Natural killer cell treated with Interleukin-12 subunit alpha and Interleukin-12 subunit beta and Interleukin-15 and Interleukin-18, amount 100 ng/mL, for 72 hours (primary cell): ENCODE measurements at regions not wholly inside any gene's neighbourhood (a gene's known extent, or its start where the extent isn't known, plus 50 kb on each side); places are given as distances from the start of the nearest gene placed in this dataset.
"Not testable (repeated sequence)": the region's sequence is repeated elsewhere in the genome, so short reads cannot be mapped to it uniquely, and the experiment has no call there.

Experiments
- ATAC-seq, 2 donors: fragments of 150-1000 bp; cut with Tn5 transposase in 1 of 2; sonication (Bioruptor Pico), chemical (Tn5 transposase) in 1 of 2; 2 replicates each; pipeline ENCODE4 v1.10.0; 2021
- DNase-seq: peaks from one replicate; pipeline ENCODE4 v3.0.0; 2022; ENCODE audit warnings: low spot score
- H3K27ac Mint-ChIP-seq, 2 donors: 1 replicate in 1 of 2; 2 replicates in 1 of 2; pipeline ENCODE4 v1.8.0; 2022; ENCODE audit warnings: mixed read lengths in 2 of 2, mild to moderate bottlenecking in 1 of 2, moderate library complexity in 1 of 2
- H3K27me3 Mint-ChIP-seq, 2 donors: 1 replicate in 1 of 2; 2 replicates in 1 of 2; pipeline ENCODE4 v1.8.0; 2022; ENCODE audit warnings: mixed read lengths in 2 of 2
- H3K36me3 Mint-ChIP-seq: one replicate; pipeline ENCODE4 v1.8.0; 2022; ENCODE audit warnings: mixed read lengths
- H3K4me1 Mint-ChIP-seq, 2 donors: 1 replicate in 1 of 2; 2 replicates in 1 of 2; pipeline ENCODE4 v1.8.0; 2022; ENCODE audit warnings: low read depth in 2 of 2, mixed read lengths in 2 of 2, mild to moderate bottlenecking in 1 of 2
- H3K4me3 Mint-ChIP-seq: one replicate; pipeline ENCODE4 v1.8.0; 2022; ENCODE audit warnings: mixed read lengths
- H3K9me3 Mint-ChIP-seq: 2 replicates; pipeline ENCODE4 v1.8.0; 2022; ENCODE audit warnings: mixed read lengths

DNA sequence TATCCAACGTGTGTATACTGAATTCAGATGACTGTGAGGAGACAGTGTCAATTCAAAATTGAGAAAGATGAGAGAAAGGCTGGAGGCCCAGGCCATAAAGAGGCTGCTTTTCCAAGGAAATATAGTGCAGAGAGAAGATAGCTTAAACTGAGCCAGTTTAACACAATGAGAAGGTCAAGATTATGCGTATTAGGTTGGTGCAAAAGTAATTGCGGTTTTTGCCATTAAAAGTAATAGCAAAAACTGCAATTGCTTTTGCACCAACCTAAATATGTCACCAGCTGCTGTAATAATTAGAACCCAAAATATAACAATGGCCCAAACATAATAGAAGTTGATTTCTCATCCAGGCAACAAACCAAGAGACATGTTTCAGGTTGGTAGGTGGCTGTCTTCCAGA, 148.7 kb upstream of the ATP5MC3 start:
- H3K27me3 Mint-ChIP-seq = peaks cover 4 to 6% of the 10 kb centered on the region in 2 donors
- H3K4me1 Mint-ChIP-seq = no peaks in the 10 kb centered on the region
- H3K27ac Mint-ChIP-seq = no peak overlapping the region
- H3K36me3 Mint-ChIP-seq = peaks cover 9% of the 10 kb centered on the region
- DNase-seq (no peak), ATAC-seq (no peak)
- no peaks in the 10 kb centered on the region for H3K9me3 Mint-ChIP-seq
- H3K4me3 Mint-ChIP-seq = no peak overlapping the region

DNA sequence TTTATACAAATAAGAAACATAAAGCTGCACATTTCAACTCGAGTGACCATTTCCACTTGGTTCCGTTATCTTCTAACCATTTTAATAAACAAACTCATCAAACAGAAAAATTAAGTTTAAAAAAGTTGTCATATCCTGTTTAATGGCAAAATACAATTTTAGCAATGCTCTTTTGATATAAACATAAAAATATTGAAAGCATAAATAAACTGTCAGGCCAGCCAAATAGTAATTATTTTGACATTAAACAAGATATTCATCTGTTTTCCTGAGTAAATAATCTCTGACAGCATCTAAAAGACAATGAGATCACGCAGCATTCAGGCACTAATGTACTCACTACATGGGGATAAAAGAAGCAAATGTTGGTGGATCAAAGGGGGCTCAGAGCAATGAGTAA, 145.3 kb upstream of the ATP5MC3 start:
- peaks cover 1 to 5% of the 10 kb centered on the region in 2 donors for H3K27me3 Mint-ChIP-seq
- ATAC-seq (no peak), DNase-seq (no peak)
- H3K9me3 Mint-ChIP-seq = no peaks in the 10 kb centered on the region
- H3K4me1 Mint-ChIP-seq = no peaks in the 10 kb centered on the region
- no peak overlapping the region for H3K4me3 Mint-ChIP-seq
- peaks cover 10% of the 10 kb centered on the region for H3K36me3 Mint-ChIP-seq
- no peak overlapping the region for H3K27ac Mint-ChIP-seq

DNA sequence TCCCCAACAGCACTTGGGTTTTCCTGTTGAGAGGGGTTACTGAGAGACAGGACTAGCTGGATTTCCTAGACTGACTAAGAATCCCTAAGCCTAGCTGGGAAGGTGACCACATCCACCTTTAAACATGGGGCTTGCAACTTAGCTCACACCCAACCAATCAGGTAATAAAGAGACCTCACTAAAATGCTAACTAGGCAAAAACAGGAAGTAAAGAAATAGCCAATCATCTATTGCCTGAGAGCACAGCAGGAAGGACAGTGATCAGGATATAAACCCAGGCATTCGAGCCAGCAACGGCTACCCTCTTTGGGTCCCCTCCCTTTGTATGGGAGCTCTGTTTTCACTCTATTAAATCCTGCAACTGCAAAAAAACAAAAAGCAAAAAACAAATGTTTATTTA, 144.7 kb upstream of the ATP5MC3 start:
- ATAC-seq, H3K27ac Mint-ChIP-seq, H3K4me3 Mint-ChIP-seq, H3K36me3 Mint-ChIP-seq, H3K9me3 Mint-ChIP-seq, H3K4me1 Mint-ChIP-seq, DNase-seq: not testable (repeated sequence)
- H3K27me3 Mint-ChIP-seq = peaks cover 7 to 10% of the 10 kb centered on the region in 2 donors

DNA sequence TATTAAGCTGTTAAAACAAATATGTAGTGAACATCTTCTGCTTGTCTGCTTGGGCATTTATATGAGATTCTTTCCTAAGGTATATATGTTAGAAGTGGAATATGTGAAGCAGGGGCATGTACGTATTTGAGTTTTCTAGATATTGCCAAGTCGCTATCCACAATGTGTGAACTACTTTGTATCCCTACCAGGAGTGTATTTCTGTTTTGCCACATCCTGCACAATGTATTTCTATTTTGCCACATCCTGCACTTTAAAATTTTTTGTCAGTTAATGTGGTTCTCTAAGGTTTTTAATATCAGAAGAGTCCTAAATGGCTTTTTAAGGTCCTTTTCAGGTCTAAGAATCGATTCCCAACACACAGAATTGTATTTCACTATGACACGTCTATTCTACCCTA, 141.7 kb upstream of the ATP5MC3 start:
- H3K36me3 Mint-ChIP-seq = peaks cover 10% of the 10 kb centered on the region
- no peak overlapping the region for H3K4me3 Mint-ChIP-seq
- no peak for DNase-seq
- no peaks in the 10 kb centered on the region for H3K4me1 Mint-ChIP-seq
- no peak for ATAC-seq
- no peaks in the 10 kb centered on the region for H3K9me3 Mint-ChIP-seq
- H3K27ac Mint-ChIP-seq = no peak overlapping the region
- H3K27me3 Mint-ChIP-seq = peaks cover 8 to 19% of the 10 kb centered on the region in 2 donors

DNA sequence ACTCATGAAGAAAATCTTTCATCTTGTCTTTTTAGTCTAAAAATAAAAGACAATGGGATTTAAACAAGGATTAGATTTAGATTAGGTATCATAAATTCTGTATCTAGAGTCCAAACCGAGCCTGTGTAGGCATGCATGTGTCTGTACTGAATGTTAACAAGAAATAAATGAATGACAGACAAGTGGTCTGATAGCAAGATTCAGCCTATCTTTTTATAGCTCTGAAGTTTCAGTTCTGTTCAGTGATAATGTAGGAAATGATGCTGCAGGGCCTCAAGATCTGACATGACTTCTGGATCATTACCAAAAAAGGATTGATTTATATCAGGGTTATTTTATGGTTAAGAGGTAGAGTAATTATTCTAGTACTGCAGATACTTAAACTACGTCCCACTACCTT, 137.0 kb upstream of the ATP5MC3 start:
- ATAC-seq = no peak
- H3K27me3 Mint-ChIP-seq = peaks cover 21 to 28% of the 10 kb centered on the region in 2 donors
- H3K9me3 Mint-ChIP-seq = no peaks in the 10 kb centered on the region

DNA sequence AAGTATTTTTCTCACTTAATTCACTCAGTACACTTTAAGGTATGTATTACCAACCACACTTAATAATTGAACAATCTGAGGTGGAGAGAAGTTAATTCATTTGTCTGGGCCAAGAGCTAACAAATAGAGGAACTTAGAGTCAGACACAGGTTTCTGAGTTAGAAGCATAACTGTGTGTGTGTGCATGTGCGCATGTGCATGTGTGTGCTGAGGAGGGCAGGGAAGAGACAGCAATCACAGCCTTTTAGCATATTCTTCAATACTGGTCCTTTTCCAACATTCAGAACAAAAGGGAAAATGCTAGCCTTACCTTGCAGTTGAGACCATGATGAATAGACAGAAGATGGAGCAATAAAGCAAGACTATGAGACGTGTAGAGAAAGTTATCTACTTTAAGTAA, 136.2 kb upstream of the ATP5MC3 start:
- Mint-ChIP-seq H3K27ac (no peak overlapping the region), H3K36me3 (no peaks in the 10 kb centered on the region), H3K27me3 (peaks cover 26 to 33% of the 10 kb centered on the region in 2 donors), H3K4me1 (no peaks in the 10 kb centered on the region), H3K4me3 (no peak overlapping the region), H3K9me3 (no peaks in the 10 kb centered on the region)
- ATAC-seq (no peak), DNase-seq (no peak)

More for the DNA sequence above, 137.0 kb upstream of the ATP5MC3 start:
- H3K4me3 Mint-ChIP-seq = no peak overlapping the region
- H3K4me1 Mint-ChIP-seq = no peaks in the 10 kb centered on the region
- no peak for DNase-seq
- no peak overlapping the region for H3K27ac Mint-ChIP-seq
- H3K36me3 Mint-ChIP-seq = no peaks in the 10 kb centered on the region

DNA sequence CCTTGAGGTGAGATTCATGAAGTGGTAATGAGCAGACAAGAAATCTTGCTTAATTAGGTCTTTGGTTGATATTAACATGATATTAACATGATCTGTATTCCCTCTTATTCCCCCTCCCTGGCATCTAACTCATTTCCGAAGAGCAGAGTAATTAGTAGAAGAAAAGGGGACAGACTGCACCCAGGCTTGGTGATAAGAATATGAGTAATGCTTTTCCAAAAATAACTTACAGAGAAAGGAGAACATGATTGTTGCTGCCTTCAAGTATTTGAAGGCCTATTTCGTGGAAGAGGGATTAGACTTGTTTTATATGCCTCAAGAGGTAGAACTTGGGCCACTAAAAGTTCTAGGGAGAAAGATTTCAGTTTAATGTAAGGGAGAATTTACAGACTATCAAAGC, 130.6 kb upstream of the ATP5MC3 start:
- DNase-seq (no peak), ATAC-seq (no peak)
- Mint-ChIP-seq H3K4me1 (no peaks in the 10 kb centered on the region), H3K4me3 (no peak overlapping the region), H3K27me3 (peaks cover 28 to 48% of the 10 kb centered on the region in 2 donors), H3K36me3 (no peaks in the 10 kb centered on the region), H3K9me3 (no peaks in the 10 kb centered on the region), H3K27ac (no peak overlapping the region)

DNA sequence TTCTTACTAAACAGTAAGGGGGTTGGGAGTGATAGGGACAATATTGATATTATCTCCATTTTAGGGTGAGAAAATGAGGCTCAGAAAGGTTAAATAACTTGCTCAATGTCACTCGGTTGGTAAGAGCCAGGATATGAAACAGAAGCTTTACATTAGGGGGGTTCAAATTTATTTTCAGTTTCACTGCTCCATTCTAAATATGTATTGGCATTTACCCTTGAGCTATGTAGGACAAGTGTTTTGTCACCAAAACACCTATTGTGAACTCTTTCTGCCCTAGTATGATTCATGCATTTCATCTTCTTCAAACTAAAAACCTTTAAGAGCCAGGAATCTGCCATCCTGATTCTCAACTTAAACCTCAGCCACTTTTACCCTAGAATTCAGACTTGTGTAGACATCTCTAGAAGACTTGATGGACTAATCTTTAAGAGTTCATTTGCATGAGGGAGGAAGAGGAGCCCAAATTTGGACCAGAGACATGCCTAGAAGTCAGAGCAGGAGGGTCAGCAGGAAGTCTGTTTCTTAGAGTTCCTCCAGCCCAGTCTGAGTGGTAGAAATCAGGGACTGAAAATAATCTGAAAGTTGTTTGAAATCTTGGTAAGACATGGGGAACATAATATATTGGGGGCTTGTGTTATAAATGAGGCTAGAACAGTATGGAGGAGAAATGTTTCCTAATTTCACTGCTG, 129.4 kb upstream of the ATP5MC3 start:
- Mint-ChIP-seq H3K9me3 (no peaks in the 10 kb centered on the region), H3K4me3 (no peak overlapping the region), H3K4me1 (no peaks in the 10 kb centered on the region), H3K36me3 (no peaks in the 10 kb centered on the region), H3K27ac (no peak overlapping the region), H3K27me3 (peaks cover 23 to 48% of the 10 kb centered on the region in 2 donors)
- no peak for ATAC-seq
- DNase-seq = no peak

DNA sequence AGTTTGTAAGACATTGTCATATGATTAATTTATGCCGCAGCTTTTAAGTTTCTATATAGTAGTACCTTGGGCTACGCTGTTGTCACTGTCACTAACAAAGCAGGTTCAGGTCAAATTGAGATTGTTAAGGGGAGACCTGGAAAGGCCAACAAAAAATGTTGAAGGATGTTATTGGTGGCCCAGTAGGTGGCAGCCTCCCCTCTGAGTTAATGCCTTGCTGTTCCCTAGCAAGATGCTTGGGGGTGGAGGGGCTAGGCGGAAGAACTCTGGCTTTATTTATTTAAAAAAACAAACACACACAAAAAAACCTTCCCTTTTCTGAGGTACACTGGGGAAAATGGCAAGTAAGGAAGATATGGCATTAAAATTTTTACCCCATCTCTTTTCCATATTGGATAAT, 128.3 kb upstream of the ATP5MC3 start:
- ATAC-seq (no peak), DNase-seq (no peak)
- no peaks in the 10 kb centered on the region for H3K4me1 Mint-ChIP-seq
- H3K27ac Mint-ChIP-seq = no peak overlapping the region
- H3K27me3 Mint-ChIP-seq = peaks cover 23 to 47% of the 10 kb centered on the region in 2 donors
- no peak overlapping the region for H3K4me3 Mint-ChIP-seq
- no peaks in the 10 kb centered on the region for H3K9me3 Mint-ChIP-seq
- H3K36me3 Mint-ChIP-seq = no peaks in the 10 kb centered on the region

DNA sequence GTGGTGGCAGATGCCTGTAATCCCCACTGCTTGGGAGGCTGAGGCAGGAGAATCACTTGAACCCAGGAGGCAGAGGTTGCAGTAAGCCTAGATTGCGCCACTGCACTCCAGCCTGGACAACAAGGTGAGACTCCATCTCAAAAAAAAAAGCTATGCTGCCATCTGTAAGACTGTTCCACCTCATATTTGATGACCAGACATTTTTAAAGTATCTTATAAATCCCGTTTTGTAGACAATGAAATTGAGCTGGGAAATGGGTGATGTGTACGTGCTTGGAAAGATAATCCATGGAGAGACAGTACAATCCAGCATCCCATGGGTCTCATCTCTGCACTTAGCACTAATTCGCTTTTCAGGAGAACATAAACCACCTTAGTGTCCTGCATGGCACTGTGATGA, 126.5 kb upstream of the ATP5MC3 start:
- no peaks in the 10 kb centered on the region for H3K9me3 Mint-ChIP-seq
- DNase-seq (no peak), ATAC-seq (no peak)
- H3K4me1 Mint-ChIP-seq = no peaks in the 10 kb centered on the region
- H3K36me3 Mint-ChIP-seq = no peaks in the 10 kb centered on the region
- peaks cover 21 to 44% of the 10 kb centered on the region in 2 donors for H3K27me3 Mint-ChIP-seq
- H3K27ac Mint-ChIP-seq = no peak overlapping the region
- H3K4me3 Mint-ChIP-seq = no peak overlapping the region

DNA sequence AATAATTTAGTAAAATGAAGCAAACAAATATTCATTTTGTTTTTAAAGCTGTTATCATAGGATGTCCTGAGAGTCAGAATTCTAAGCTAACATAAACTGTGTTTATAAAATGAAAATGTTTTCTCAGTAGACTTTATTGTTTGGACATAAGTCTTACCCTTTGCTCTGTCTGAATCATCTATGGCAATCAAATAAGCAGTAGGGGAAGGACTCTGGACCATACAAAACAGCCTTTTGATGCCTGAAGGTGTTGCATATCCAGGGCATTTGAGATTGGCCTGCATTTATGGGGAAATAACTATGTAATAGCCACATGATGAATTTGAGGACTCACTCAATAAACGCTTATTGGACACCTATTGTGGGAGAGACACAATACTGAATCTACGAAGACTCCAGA, 123.0 kb upstream of the ATP5MC3 start:
- peaks cover 20 to 21% of the 10 kb centered on the region in 2 donors for H3K27me3 Mint-ChIP-seq
- no peak overlapping the region for H3K27ac Mint-ChIP-seq
- H3K9me3 Mint-ChIP-seq = no peaks in the 10 kb centered on the region
- DNase-seq (no peak), ATAC-seq (no peak)
- H3K4me3 Mint-ChIP-seq = no peak overlapping the region
- no peaks in the 10 kb centered on the region for H3K36me3 Mint-ChIP-seq
- no peaks in the 10 kb centered on the region for H3K4me1 Mint-ChIP-seq

DNA sequence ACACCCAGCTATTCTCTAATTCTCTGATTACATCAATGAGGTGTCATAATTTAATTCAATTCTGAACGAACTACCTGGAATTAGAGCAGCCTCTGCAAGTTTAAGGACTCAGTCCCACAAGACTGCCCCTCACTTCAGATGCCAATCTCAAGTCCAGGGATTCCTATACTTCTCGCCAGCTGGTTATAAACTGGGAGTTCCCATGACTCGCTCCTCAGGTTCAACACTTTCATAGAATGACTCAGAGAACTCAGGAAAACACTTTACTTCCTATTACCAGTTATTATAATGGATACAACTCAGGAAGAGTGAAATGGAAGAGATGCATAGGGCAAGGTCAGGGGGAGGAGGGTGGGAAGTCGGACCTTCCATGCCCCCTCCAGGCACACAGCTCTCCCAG, 112.3 kb upstream of the ATP5MC3 start:
- no peaks in the 10 kb centered on the region for H3K36me3 Mint-ChIP-seq
- no peak for ATAC-seq
- no peak overlapping the region for H3K4me3 Mint-ChIP-seq
- DNase-seq = no peak
- no peaks in the 10 kb centered on the region for H3K9me3 Mint-ChIP-seq
- no peaks in the 10 kb centered on the region for H3K4me1 Mint-ChIP-seq
- no peak overlapping the region for H3K27ac Mint-ChIP-seq
- peaks cover 39 to 82% of the 10 kb centered on the region in 2 donors for H3K27me3 Mint-ChIP-seq

DNA sequence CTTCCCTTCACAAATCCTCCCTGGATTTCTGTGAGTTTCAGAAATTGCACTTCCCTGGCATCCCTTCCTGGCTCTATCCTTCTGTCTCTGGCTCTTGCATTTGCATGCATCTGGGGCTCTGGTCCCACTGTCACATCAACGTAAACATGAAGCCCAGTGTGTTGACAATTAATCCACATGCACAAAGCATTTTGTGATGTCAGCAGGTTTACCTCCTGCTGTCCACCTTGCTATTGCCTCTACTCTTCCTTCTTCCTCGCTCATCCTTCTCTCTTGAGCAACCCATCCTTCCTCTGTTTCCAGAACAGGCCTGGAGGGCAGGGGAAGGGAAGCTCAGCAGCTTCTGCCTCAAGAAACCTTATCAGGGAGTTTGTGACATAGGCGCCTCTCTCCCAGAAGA, 111.7 kb upstream of the ATP5MC3 start:
- Mint-ChIP-seq H3K27me3 (peaks cover 41 to 83% of the 10 kb centered on the region in 2 donors), H3K9me3 (no peaks in the 10 kb centered on the region), H3K4me1 (no peaks in the 10 kb centered on the region), H3K36me3 (no peaks in the 10 kb centered on the region), H3K27ac (no peak overlapping the region), H3K4me3 (no peak overlapping the region)
- no peak for ATAC-seq
- no peak for DNase-seq

DNA sequence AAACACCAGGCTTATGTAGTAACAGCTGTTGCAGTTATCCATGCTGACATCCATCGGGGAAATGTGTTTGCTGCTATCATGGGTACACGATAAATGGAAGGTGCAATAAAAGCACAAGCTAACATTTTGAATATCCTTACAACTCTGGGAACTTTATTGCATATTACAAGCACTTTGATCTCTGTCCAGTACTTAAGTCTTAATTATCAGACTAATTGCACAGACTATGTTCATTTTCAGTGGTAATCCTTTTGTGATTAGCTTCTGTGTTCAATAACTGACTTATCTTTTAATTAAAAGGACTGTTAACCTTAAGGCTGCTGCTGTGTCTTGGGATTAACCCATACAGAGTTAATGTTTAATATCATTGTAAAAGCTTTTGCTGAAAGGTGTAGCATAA, 101.4 kb upstream of the ATP5MC3 start:
- Mint-ChIP-seq H3K9me3 (no peaks in the 10 kb centered on the region), H3K36me3 (no peaks in the 10 kb centered on the region), H3K4me3 (no peak overlapping the region), H3K27ac (no peak overlapping the region), H3K4me1 (peaks cover 0 to 3% of the 10 kb centered on the region in 2 donors), H3K27me3 (peaks cover 14 to 16% of the 10 kb centered on the region in 2 donors)
- no peak for ATAC-seq
- DNase-seq = no peak

DNA sequence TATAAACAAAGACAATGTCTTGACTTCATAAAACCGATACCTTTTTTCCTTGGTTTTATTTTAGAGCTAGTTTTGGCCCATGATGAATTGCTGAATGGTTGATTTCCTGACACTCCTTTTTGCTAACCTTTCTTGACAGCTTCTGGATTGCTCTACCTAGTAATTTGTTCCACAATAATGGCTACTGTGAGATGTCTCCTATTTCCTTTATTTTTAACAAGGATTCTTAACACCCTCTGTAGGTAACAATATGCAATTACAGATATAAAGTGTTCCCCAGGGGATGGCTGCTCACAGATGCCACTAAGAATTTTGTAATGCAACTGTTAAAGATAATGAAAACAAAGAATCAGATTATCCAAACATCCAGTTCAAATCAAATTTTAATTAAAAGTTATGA, 100.8 kb upstream of the ATP5MC3 start:
- no peak for DNase-seq
- ATAC-seq = peak; percentile 48 to 55
- H3K27me3 Mint-ChIP-seq = peaks cover 14 to 16% of the 10 kb centered on the region in 2 donors
- H3K27ac Mint-ChIP-seq = no peak overlapping the region
- no peaks in the 10 kb centered on the region for H3K36me3 Mint-ChIP-seq
- H3K4me3 Mint-ChIP-seq = no peak overlapping the region
- no peaks in the 10 kb centered on the region for H3K9me3 Mint-ChIP-seq
- H3K4me1 Mint-ChIP-seq = peaks cover 0 to 3% of the 10 kb centered on the region in 2 donors
